ENCODE measurements at regions not wholly inside any gene's neighbourhood (a gene's known extent, or its start where the extent isn't known, plus 50 kb on each side); places are given as distances from the start of the nearest gene placed in this dataset.

DNA sequence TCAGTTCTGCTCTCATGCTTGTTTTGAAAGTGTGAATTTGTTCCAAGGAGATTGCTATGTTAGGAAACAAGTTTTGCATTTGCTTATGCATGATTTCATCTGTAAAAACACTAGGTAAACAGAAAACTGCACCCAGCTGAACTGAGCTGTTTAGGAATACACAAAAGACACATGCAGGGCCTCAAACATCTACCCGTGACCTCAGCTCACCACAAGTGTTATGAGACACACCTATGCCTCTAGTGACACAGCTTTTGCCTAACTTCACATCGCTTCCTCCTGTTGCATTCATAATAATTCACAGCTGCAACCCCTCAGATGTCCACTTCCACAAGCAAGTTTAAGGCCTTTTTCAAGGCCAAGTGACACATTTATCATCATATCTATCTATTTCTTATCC, 98.0 kb upstream of the SLC24A3 start:
- TF ChIP-seq, protein P1, sequence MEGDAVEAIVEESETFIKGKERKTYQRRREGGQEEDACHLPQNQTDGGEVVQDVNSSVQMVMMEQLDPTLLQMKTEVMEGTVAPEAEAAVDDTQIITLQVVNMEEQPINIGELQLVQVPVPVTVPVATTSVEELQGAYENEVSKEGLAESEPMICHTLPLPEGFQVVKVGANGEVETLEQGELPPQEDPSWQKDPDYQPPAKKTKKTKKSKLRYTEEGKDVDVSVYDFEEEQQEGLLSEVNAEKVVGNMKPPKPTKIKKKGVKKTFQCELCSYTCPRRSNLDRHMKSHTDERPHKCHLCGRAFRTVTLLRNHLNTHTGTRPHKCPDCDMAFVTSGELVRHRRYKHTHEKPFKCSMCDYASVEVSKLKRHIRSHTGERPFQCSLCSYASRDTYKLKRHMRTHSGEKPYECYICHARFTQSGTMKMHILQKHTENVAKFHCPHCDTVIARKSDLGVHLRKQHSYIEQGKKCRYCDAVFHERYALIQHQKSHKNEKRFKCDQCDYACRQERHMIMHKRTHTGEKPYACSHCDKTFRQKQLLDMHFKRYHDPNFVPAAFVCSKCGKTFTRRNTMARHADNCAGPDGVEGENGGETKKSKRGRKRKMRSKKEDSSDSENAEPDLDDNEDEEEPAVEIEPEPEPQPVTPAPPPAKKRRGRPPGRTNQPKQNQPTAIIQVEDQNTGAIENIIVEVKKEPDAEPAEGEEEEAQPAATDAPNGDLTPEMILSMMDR (conservative IDR thresholded peaks at IDR 0.05; ENCODE audit: low read length), result no peak
- TF ChIP-seq EZH2phosphoT487 (IDR thresholded peaks at IDR 0.05; ENCODE audit: borderline replicate concordance), result no peak

All from Loucy (cell line).